LNCAP (cell line): ENCODE measurements at regions not wholly inside any gene's neighbourhood (a gene's known extent, or its start where the extent isn't known, plus 50 kb on each side); places are given as distances from the start of the nearest gene placed in this dataset.

Experiments
- TF ChIP-seq, protein P1 (sequence below): fragments of 450-650 bp; IDR thresholded peaks from 2 replicates; pipeline ENCODE4 v1.5.1; 2017; ENCODE audit warnings: mild to moderate bottlenecking

DNA sequence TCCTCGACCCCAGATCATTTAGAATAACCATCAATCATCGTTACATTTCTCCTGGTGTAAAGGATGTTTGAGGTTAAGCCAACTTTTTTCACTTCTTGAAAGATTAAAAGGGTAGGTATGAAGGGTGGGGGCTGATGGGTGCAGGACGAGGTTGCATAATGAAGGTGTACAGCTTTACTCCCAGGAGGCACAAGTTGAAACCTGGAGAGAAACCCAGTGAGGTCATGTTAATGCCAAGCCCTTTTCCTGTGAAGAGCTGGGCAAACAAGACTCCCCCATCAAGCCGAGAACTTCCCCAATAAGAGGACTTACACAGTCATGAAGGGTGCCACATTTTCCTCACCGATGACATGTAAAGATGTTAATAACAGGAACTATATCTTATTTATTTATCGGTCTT, 84.3 kb downstream of the FZD10 start:
- TF ChIP-seq, protein P1, sequence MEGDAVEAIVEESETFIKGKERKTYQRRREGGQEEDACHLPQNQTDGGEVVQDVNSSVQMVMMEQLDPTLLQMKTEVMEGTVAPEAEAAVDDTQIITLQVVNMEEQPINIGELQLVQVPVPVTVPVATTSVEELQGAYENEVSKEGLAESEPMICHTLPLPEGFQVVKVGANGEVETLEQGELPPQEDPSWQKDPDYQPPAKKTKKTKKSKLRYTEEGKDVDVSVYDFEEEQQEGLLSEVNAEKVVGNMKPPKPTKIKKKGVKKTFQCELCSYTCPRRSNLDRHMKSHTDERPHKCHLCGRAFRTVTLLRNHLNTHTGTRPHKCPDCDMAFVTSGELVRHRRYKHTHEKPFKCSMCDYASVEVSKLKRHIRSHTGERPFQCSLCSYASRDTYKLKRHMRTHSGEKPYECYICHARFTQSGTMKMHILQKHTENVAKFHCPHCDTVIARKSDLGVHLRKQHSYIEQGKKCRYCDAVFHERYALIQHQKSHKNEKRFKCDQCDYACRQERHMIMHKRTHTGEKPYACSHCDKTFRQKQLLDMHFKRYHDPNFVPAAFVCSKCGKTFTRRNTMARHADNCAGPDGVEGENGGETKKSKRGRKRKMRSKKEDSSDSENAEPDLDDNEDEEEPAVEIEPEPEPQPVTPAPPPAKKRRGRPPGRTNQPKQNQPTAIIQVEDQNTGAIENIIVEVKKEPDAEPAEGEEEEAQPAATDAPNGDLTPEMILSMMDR: no peak

DNA sequence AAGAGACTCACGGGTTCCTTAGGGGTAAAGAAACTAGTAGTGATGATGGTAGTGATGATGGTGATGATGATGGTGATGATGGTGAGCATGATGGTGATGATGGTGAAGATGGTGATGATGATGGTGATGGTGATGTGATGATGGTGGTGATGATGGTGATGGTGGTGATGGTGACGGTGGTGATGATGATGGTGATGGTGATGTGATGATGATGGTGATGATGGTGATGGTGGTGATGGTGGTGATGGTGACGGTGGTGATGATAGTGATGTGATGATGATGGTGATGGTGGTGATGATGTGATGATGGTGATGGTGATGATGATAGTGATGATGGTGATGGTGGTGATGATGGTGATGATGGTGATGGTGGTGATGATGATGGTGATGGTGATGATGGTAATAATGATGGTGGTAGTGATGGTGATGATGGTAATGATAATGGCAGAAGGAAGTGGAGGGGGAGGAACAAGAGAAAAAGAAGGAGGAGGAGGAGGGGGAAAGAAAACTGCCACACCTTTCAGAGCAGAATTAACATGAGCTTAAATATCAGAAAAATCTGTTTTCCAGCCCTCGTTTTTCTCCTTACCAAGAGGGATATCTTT, 85.5 kb downstream of the FZD10 start:
- TF ChIP-seq, protein P1: no peak

DNA sequence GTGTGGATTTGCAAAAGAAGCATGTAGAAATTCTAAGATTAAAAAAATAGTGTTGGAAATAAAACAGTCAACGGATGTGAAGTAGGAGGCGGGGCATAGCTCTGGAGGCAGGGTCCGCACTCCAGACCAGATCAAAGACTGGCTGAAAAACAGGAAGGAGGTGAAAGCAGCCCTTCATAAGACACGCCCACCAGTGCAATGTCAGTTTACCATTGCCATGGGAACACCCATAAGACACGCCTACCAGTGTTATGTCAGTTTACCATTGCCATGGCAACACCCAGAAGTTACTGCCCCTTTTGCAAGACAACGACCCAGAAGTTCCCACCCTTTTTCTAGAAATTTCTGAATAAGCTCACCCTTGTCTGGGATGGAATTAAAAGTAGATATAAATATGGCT, 87.1 kb downstream of the FZD10 start:
- TF ChIP-seq, protein P1: no peak

DNA sequence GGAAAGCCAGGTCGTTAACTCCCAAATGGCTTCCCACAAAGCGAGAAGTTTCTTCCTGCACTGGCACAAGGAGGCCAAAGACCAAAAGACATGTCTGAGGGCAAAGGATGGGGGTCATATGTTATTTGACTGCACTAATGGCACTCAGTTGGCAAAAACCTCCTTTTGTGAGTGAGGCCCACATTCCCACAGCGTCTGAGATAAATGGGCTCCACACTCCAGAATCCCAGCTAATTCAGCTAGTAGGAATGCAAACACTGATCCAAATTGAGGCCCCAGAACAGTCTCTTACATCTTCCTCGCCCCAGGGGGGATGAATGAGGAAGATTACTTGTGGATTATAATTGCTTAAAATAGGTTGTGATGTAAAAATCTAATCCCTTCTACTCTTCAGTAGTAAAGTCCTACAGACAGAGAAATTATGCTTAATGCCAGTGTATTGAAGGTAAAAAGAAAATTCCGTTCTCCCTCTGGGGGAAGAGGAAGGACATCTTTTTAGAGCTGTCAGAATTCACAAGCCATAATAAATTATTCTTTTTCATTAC, 86.4 kb upstream of the PIWIL1 start:
- TF ChIP-seq, protein P1: no peak

DNA sequence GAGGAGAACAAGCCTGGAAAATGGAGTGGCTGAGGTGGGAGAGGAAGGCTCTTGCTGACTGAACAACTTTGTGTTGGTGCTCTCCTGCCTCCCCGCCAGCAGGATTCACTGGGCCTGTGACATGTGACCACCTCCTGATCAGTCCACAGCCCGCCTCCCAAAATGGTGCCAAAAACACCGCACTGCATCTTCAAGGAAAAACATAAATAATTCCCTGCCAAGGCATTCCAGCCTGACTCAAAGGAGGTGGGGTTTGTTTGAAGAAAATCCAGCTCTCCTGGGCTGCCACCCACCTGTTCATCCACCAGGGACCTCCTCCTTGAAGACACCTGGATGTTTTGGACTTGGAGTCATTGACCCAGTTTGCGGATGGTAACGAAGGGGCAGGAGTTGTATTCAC, 83.8 kb upstream of the PIWIL1 start:
- TF ChIP-seq, protein P1: no peak

DNA sequence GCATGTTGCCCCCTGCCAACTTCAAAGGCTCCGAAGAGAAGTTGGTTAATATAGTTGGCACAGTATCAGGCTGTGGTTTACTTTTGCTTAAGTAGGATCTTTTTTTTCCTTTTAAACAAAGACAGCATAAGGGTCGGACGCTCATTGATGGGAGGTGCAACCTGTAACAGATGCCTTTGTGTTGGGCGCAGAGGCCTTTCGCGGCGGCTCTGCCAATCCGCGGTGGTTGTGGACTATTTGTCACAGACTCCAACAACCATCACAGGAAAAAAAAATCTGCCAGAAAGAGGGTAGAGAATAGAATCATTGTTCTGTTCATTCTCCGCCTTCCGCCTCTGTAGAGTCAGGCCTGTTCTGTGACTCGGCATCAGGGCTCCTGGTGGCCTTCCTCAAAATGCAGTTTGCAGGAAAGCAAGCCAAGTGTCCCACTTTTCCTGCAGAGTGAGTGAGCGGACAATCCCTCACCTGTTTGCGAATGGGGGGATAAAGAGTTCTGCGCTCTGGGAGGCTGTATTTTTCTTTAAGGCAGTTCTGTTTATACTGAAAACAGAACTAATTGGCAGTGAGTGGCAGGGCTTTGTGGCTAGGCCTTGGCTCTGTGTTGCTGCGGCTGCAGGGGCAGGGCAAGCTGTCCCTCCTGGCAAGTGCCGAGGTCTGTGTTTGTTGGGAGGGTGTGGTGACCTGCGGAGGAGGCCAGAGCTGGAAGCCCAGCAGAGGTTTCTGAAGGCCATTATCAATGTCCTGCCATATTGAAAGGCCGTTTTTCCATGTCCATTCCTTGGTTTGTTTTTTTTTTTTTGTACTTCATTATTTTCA, 83.0 kb upstream of the PIWIL1 start:
- TF ChIP-seq, protein P1: no peak

DNA sequence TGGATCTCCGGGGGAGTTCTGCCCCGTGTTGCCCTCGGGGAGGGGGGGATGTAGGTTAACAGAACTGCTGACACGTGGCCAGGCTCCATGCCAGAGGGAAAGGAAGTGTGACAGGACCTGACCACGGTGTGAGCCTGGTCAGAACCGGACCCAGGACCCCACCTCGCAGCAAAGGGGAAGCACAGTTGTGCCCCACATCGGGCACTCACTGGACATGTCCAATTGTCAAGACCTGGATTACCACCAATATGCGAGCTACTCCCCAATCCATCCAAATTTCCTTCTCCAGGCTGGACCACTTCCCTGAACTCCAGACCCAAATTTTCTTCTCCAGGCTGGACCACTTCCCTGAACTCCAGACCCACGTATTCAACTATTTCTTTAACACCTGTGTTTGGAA, 78.8 kb upstream of the PIWIL1 start:
- TF ChIP-seq, protein P1: no peak
